ENCODE measurements at regions not wholly inside any gene's neighbourhood (a gene's known extent, or its start where the extent isn't known, plus 50 kb on each side); places are given as distances from the start of the nearest gene placed in this dataset.
"Not testable (repeated sequence)": the region's sequence is repeated elsewhere in the genome, so short reads cannot be mapped to it uniquely, and the experiment has no call there.

DNA sequence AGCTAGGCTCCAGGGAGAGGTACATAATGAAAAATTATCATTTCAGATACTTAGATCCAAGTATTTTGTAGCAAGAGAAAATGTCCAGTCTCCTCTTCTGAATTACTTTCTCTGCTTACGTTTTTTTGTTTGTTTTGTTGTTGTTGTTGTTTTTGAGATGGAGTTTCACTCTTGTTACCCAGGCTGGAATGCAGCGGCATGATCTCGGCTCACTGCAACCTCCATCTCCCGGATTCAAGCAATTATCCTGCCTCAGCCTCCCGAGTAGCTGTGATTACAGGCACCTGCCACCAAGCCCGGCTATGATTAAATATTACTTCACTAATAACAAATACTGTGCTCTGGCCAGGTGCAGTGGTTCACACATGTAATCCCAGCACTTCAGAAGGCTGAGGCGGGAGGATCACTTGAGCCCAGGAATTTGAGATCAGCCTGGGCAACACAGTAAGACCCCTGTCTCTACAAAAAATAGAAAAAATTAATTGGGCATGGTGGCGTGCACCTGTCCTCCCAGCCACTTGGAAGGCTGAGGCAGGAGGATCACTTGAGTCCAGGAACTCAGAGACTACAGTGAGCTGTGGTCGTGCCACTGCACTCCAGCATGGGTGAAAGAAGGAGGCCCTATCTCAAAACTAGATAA, 155.0 kb upstream of the JARID2 start:
- Histone ChIP-seq H3K9ac (ENCODE audit: low read depth, low read length) (no peak overlapping the region), H3K27me3 (ENCODE audit: control insufficient read depth, insufficient read depth, low read length) (no peaks in the 10 kb centered on the region), H3K4me3 (ENCODE audit: low read depth, low read length) (no peak overlapping the region), H3K36me3 (ENCODE audit: control insufficient read depth, insufficient read depth, low read length) (no peaks in the 10 kb centered on the region), H3K9me3 (ENCODE audit: control insufficient read depth, insufficient read depth, low read length) (no peaks in the 10 kb centered on the region), H3K4me1 (ENCODE audit: control insufficient read depth, insufficient read depth, low read length) (no peaks in the 10 kb centered on the region)

DNA sequence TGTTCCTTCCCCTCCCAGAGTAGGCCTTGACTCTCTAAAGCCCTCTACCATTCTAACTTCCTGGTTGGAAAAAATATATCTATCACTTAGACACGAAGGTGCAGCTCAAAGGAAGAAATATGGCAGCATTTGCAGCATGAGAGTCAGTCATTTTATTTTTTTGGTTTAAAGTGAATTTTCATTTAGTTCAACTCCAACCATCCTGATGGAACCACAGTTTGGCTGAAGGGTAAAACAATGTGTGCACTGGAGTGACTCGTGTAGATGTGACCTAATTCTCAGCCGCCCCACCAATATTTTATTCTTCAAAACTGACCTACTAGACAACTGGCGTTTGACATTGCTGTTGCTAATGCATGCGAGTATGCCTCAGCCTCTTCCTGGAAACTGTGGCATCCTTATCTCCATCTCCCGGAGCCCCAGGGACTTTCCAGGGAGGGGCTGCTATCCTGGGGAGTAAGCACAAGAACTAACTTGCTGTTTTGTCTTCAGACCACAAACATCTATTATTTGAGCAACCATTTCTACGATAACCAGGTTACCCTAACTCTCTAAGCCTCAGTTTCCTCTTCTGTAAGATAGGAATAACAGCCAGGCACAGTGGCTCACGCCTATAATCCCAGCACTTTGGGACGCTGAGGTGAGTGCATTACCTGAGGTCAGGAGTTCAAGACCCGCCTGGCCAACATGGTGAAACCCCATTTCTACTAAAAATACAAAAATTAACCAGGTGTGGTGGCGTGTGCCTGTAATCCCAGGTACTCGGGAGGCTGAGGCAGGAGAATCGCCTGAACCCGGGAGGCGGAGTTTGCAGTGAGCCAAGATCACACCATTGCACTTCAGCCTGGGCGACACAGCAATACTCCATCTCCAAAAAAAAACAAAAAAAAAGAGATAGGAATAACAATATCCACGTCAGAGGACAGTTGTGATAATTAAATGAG, 148.7 kb upstream of the JARID2 start:
- no peaks in the 10 kb centered on the region for H3K36me3 ChIP-seq (ENCODE audit: control insufficient read depth, insufficient read depth, low read length)
- no peaks in the 10 kb centered on the region for H3K4me1 ChIP-seq (ENCODE audit: control insufficient read depth, insufficient read depth, low read length)
- no peak overlapping the region for H3K9ac ChIP-seq (ENCODE audit: low read depth, low read length)
- H3K4me3 ChIP-seq (ENCODE audit: low read depth, low read length), result no peak overlapping the region
- H3K9me3 ChIP-seq (ENCODE audit: control insufficient read depth, insufficient read depth, low read length), result no peaks in the 10 kb centered on the region
- H3K27me3 ChIP-seq (ENCODE audit: control insufficient read depth, insufficient read depth, low read length), result no peaks in the 10 kb centered on the region

DNA sequence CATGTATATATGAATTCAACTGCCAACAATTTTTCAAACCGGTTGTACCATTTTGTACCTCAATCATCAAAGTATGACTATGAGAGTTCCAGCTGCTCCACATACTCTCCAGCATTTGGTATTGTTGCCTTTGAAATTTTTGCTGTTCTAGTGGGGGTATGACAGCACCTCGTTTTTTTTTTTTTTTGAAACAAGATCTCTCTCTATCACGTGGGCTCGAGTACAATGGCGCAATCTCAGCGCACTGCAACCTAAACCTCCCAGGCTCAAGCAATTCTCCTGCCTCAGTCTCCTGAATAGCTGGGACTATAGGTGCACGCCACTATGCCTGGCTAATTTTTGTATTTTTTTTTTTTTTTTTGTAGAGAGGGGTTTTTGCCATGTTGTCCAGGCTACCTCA, 144.7 kb upstream of the JARID2 start:
- no peak overlapping the region for H3K9ac ChIP-seq (ENCODE audit: low read depth, low read length)
- H3K9me3 ChIP-seq (ENCODE audit: control insufficient read depth, insufficient read depth, low read length), result no peaks in the 10 kb centered on the region
- H3K4me3 ChIP-seq (ENCODE audit: low read depth, low read length), result no peak overlapping the region
- no peaks in the 10 kb centered on the region for H3K36me3 ChIP-seq (ENCODE audit: control insufficient read depth, insufficient read depth, low read length)
- H3K27me3 ChIP-seq (ENCODE audit: control insufficient read depth, insufficient read depth, low read length), result no peaks in the 10 kb centered on the region
- H3K4me1 ChIP-seq (ENCODE audit: control insufficient read depth, insufficient read depth, low read length), result no peaks in the 10 kb centered on the region

DNA sequence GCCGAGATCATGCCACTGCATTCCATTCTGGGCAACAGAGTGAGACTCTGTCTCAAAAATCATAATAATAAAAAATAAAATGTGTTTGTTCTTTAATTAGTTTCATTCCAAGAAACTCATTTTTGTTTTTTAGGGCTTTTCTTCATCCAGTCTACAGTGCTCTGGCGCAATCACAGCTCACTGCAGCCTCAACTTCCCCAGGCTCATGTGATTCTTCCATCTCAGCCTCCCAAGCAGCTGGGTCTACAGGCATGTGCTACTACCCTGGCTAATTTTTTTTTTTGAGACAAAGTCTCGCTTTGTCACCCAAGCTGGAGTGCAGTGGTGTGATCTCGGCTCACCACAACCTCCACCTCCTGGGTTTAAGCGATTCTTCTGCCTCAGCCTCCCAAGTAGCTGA, 143.6 kb upstream of the JARID2 start:
- Histone ChIP-seq H3K4me1 (ENCODE audit: control insufficient read depth, insufficient read depth, low read length) (no peaks in the 10 kb centered on the region), H3K27me3 (ENCODE audit: control insufficient read depth, insufficient read depth, low read length) (no peaks in the 10 kb centered on the region), H3K9ac (ENCODE audit: low read depth, low read length) (no peak overlapping the region), H3K4me3 (ENCODE audit: low read depth, low read length) (no peak overlapping the region), H3K36me3 (ENCODE audit: control insufficient read depth, insufficient read depth, low read length) (no peaks in the 10 kb centered on the region), H3K9me3 (ENCODE audit: control insufficient read depth, insufficient read depth, low read length) (no peaks in the 10 kb centered on the region)

DNA sequence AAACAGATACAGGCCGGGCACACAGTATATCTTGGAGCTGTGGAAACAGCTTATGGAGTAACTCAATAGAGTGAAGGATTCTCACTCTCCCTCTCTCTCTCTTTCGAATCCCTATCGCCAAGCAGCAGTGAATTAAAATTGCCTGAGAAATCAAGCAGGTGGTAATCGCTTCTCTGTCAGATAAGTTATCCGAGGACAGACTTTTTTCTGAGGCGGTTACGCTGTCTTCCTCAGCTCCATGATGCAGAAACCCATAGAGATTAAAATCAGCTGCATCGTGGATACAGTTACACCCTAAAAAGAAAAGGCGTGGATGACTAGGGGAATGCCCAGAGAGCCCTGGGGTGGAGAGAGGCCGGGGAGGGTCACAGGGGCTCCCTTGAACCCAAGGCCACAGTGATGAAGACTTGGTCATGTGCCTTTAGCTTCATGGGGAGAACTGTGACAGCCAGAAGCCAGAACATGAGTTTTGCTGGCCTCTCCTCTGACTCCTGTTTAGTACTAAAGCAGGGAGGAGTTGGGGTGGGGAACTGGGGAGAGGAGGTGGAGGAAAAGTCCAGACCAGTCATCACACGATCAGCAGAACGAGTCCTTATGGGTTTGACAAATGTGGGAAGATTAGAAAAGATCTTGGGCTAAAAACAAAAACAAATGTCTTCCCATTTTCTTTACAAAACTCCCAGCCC, 138.8 kb upstream of the JARID2 start:
- no peaks in the 10 kb centered on the region for H3K9me3 ChIP-seq (ENCODE audit: control insufficient read depth, insufficient read depth, low read length)
- no peaks in the 10 kb centered on the region for H3K27me3 ChIP-seq (ENCODE audit: control insufficient read depth, insufficient read depth, low read length)
- H3K9ac ChIP-seq (ENCODE audit: low read depth, low read length), result no peak overlapping the region
- H3K36me3 ChIP-seq (ENCODE audit: control insufficient read depth, insufficient read depth, low read length), result no peaks in the 10 kb centered on the region
- no peak overlapping the region for H3K4me3 ChIP-seq (ENCODE audit: low read depth, low read length)
- no peaks in the 10 kb centered on the region for H3K4me1 ChIP-seq (ENCODE audit: control insufficient read depth, insufficient read depth, low read length)

DNA sequence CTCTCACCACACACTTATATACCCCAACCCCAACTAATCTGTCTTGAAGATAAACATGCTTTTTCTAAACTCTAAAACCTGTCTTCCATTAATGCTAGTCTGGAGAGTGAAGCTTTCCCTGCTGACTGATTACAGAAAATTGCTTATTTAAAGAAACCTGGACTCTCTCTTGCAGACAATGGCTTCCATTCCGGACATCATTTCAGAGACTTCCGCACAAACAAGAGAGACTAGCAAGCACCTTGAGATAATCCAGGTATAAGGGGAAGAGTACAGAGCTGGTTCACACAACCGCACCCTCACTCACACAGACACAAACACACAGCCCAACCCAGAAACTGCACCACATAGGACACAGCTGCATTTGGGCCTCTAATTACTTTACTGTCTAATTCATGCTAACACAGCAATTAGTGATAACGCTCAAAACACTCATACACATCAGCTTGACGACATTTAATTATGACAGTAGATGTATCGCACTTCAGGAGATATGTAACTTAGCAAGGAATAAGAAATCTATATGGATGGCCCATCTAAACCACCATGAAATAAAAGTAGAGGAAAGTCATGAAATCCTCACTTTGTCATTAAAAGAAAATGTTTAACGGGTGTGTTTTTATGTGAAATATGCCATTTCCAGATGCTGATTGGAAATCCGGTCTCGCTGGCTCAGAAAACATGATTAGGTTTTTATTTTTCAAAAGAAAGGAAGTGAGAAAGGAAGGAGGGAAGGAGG, 138.1 kb upstream of the JARID2 start:
- H3K36me3 ChIP-seq (ENCODE audit: control insufficient read depth, insufficient read depth, low read length), result no peaks in the 10 kb centered on the region
- no peak overlapping the region for H3K9ac ChIP-seq (ENCODE audit: low read depth, low read length)
- H3K27me3 ChIP-seq (ENCODE audit: control insufficient read depth, insufficient read depth, low read length), result no peaks in the 10 kb centered on the region
- H3K4me3 ChIP-seq (ENCODE audit: low read depth, low read length), result no peak overlapping the region
- H3K4me1 ChIP-seq (ENCODE audit: control insufficient read depth, insufficient read depth, low read length), result no peaks in the 10 kb centered on the region
- no peaks in the 10 kb centered on the region for H3K9me3 ChIP-seq (ENCODE audit: control insufficient read depth, insufficient read depth, low read length)

DNA sequence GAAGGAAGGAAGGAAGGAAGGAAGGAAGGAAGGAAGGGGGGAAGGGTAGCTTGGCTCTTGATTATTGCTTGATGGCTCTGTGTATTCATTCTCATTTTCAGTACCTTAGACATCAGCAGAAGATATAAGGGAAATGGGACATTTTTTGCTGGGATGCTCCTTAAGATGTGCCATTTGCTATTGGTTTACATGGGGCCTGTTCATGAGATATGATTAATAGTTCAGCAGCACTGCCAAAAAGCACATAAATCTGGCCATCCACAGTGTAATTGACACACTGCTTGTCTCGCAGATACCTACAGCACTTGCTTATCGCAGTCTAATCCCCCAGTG, 137.5 kb upstream of the JARID2 start:
- Histone ChIP-seq H3K9ac (ENCODE audit: low read depth, low read length) (no peak overlapping the region), H3K4me1 (ENCODE audit: control insufficient read depth, insufficient read depth, low read length) (no peaks in the 10 kb centered on the region), H3K36me3 (ENCODE audit: control insufficient read depth, insufficient read depth, low read length) (no peaks in the 10 kb centered on the region), H3K4me3 (ENCODE audit: low read depth, low read length) (no peak overlapping the region), H3K9me3 (ENCODE audit: control insufficient read depth, insufficient read depth, low read length) (no peaks in the 10 kb centered on the region), H3K27me3 (ENCODE audit: control insufficient read depth, insufficient read depth, low read length) (no peaks in the 10 kb centered on the region)

DNA sequence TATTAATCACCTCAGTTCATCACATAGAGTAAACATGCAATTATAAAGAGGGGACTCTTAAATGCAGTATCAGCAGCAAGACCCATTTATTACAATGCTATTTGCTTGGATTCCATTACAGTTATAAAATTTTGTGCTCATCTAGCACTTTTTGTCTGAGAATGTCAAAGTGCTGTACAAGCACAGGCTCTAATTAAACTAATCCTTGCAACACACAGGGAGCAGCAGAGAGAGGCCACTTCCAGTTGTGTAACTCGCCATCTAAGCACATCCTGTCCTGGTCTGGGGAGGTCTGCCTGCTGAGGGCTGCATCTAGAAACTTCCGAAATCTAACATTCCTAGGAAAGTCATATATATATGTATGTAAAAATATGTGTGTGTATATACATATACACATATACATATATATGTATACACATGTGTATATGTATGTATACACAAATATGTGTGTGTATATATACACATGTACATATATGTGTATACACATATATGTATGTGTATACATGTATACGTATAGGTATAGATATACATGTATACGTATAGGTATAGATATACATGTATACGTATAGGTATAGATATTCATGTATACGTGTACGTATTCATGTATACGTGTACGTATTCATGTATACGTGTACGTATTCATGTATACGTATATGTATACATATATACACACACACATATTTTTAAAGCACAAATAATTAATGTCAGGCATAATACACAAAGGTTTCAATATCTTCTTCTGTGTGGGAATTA, 136.4 kb upstream of the JARID2 start:
- Histone ChIP-seq H3K27me3 (ENCODE audit: control insufficient read depth, insufficient read depth, low read length) (no peaks in the 10 kb centered on the region), H3K4me1 (ENCODE audit: control insufficient read depth, insufficient read depth, low read length) (no peaks in the 10 kb centered on the region), H3K36me3 (ENCODE audit: control insufficient read depth, insufficient read depth, low read length) (no peaks in the 10 kb centered on the region), H3K9me3 (ENCODE audit: control insufficient read depth, insufficient read depth, low read length) (no peaks in the 10 kb centered on the region), H3K9ac (ENCODE audit: low read depth, low read length) (no peak overlapping the region), H3K4me3 (ENCODE audit: low read depth, low read length) (no peak overlapping the region)

DNA sequence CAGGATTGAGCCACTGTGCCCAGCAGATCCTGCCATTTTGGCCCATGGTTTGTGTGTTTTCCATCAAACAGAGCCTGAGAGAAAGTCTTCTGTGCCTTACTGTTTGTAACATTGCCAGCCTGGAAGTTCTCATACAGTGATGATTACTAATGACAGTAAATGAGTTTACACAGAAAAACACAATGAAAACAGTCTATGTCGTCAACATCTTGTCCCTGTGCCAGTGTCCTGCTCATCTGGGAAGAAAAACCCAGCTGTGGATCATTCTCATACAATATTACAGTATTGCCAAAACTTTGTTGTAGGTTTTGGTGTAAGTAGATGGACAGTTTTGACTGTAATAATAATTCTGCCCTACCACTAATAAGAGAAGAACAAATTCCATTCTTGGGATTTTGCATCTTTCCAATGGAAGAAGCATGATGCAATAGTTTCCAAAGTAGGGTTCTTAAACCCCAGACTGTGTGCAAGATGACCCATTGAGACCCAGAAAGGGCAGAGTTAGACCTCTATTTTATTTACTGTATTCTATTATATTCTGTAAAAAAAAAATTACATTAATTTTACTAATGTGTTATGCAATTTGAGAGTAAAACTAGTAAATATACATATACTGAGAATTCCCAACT, 135.0 kb upstream of the JARID2 start:
- Histone ChIP-seq H3K36me3 (ENCODE audit: control insufficient read depth, insufficient read depth, low read length) (no peaks in the 10 kb centered on the region), H3K9me3 (ENCODE audit: control insufficient read depth, insufficient read depth, low read length) (no peaks in the 10 kb centered on the region), H3K9ac (ENCODE audit: low read depth, low read length) (no peak overlapping the region), H3K4me3 (ENCODE audit: low read depth, low read length) (no peak overlapping the region), H3K27me3 (ENCODE audit: control insufficient read depth, insufficient read depth, low read length) (no peaks in the 10 kb centered on the region), H3K4me1 (ENCODE audit: control insufficient read depth, insufficient read depth, low read length) (no peaks in the 10 kb centered on the region)

DNA sequence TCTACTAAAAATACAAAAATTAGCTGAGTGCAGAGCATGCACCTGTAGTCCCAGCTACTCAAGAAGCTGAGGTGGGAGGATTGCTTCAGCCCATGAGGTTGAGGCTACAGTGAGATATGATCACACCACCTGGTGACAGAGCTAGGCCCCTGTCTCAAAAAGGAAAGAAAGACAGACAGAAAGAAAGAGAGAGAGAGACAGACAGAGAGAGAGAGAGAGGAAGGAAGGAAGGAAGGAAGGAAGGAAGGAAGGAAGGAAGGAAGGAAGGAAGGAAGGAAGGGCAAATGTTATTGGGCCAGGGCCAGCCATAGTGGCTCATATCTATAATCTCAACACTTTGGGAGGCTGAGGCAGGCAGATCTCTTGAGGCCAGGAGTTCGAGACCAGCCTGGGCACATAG, 134.3 kb upstream of the JARID2 start:
- not testable (repeated sequence) for H3K4me1 ChIP-seq (ENCODE audit: control insufficient read depth, insufficient read depth, low read length); H3K9ac ChIP-seq (ENCODE audit: low read depth, low read length); H3K4me3 ChIP-seq (ENCODE audit: low read depth, low read length); H3K9me3 ChIP-seq (ENCODE audit: control insufficient read depth, insufficient read depth, low read length); H3K27me3 ChIP-seq (ENCODE audit: control insufficient read depth, insufficient read depth, low read length); H3K36me3 ChIP-seq (ENCODE audit: control insufficient read depth, insufficient read depth, low read length)

DNA sequence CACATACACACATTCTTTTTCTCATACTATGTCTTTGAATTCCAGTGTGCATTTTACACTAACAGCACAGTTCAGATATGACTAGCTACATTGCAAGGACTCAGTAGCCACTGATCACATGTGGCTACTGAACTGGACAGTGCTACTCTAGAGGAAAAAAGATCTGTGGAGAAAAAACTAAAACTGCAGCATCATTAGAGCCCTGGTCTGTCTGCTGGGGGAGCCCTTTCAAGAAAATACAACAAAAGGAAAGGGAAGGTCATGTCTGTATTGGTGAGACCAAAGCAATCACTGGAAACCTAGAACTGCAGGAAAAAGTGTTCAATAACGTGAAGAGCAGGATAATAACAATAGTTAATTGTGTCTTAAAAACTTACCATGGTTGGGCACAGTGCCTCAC, 132.3 kb upstream of the JARID2 start:
- H3K9ac ChIP-seq (ENCODE audit: low read depth, low read length), result no peak overlapping the region
- no peaks in the 10 kb centered on the region for H3K4me1 ChIP-seq (ENCODE audit: control insufficient read depth, insufficient read depth, low read length)
- H3K36me3 ChIP-seq (ENCODE audit: control insufficient read depth, insufficient read depth, low read length), result no peaks in the 10 kb centered on the region
- no peaks in the 10 kb centered on the region for H3K9me3 ChIP-seq (ENCODE audit: control insufficient read depth, insufficient read depth, low read length)
- H3K27me3 ChIP-seq (ENCODE audit: control insufficient read depth, insufficient read depth, low read length), result no peaks in the 10 kb centered on the region
- no peak overlapping the region for H3K4me3 ChIP-seq (ENCODE audit: low read depth, low read length)
